ENCODE measurements at regions not wholly inside any gene's neighbourhood (a gene's known extent, or its start where the extent isn't known, plus 50 kb on each side); places are given as distances from the start of the nearest gene placed in this dataset.

DNA sequence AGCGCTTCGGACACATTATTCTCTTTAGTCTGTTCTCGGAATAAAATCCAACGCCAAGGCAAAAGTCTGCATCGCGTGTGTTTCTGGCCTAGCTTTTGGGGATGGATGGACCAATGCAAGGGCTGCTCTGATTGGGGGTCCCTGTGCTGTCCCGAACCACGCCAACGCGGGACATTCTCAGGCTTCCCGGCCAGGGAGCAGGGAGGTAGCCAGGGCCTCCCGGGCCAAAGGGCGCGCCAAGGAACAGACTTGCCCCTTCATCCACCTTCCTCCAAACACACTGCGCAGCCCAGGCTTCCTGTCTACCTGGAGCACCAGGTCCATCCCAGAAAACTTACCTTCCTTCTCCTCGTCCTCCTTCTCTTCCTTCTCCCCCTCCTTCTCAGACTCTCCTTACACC lies 113.0 kb upstream of the SELENOP start:
- TF ChIP-seq EZH2 (IDR thresholded peaks at IDR 0.05) (no peak), POLR2AphosphoS5 (IDR thresholded peaks at IDR 0.05; ENCODE audit: borderline replicate concordance, low read depth, low read length) (no peak), FOXP2 (optimal IDR thresholded peaks at IDR 0.05; ENCODE audit: control extremely low read depth, extremely low read length, insufficient read depth) (no peak)

Measured in SK-N-MC (cell line).